ENCODE measurements at regions not wholly inside any gene's neighbourhood (a gene's known extent, or its start where the extent isn't known, plus 50 kb on each side); places are given as distances from the start of the nearest gene placed in this dataset.

DNA sequence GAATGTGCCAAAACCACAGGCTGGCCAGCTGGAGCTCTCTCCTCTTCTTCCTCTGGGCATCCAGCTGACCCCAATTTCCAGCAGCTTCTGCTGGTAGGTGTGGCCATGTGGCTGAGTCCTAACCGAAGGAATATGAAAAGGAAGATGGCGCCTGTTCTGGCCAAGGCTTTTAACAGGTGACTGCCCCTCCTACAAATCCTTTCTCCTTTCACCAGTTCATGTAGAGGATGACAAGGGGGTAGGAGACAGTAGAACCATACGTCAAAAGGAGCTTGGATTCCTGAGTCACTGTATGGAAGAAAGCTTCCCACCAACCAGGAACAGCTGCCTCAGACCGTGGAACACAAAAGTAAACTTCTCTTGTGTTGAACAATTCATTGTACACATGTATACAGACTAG, 316.7 kb upstream of the IGF1R start:
- H3K9me3 ChIP-seq, result no peaks in the 10 kb centered on the region
- WGBS, result 94% methylated on average over 4 of the region's 4 CpGs
- no peak for DNase-seq (ENCODE audit: low spot score in 2 of 2)
- H3K27me3 ChIP-seq, result peaks cover 12% of the 10 kb centered on the region
- no peak overlapping the region for H3K27ac ChIP-seq
- no peak overlapping the region for H3K4me3 ChIP-seq
- no peaks in the 10 kb centered on the region for H3K4me1 ChIP-seq
- TF ChIP-seq POLR2AphosphoS5 (IDR thresholded peaks at IDR 0.05), result no peak
- TF ChIP-seq, protein P1, sequence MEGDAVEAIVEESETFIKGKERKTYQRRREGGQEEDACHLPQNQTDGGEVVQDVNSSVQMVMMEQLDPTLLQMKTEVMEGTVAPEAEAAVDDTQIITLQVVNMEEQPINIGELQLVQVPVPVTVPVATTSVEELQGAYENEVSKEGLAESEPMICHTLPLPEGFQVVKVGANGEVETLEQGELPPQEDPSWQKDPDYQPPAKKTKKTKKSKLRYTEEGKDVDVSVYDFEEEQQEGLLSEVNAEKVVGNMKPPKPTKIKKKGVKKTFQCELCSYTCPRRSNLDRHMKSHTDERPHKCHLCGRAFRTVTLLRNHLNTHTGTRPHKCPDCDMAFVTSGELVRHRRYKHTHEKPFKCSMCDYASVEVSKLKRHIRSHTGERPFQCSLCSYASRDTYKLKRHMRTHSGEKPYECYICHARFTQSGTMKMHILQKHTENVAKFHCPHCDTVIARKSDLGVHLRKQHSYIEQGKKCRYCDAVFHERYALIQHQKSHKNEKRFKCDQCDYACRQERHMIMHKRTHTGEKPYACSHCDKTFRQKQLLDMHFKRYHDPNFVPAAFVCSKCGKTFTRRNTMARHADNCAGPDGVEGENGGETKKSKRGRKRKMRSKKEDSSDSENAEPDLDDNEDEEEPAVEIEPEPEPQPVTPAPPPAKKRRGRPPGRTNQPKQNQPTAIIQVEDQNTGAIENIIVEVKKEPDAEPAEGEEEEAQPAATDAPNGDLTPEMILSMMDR (IDR thresholded peaks at IDR 0.05), result no peak
- TF ChIP-seq POLR2A (IDR thresholded peaks at IDR 0.05), result no peak
- TF ChIP-seq EP300 (IDR thresholded peaks at IDR 0.05), result no peak
- no peaks in the 10 kb centered on the region for H3K36me3 ChIP-seq

DNA sequence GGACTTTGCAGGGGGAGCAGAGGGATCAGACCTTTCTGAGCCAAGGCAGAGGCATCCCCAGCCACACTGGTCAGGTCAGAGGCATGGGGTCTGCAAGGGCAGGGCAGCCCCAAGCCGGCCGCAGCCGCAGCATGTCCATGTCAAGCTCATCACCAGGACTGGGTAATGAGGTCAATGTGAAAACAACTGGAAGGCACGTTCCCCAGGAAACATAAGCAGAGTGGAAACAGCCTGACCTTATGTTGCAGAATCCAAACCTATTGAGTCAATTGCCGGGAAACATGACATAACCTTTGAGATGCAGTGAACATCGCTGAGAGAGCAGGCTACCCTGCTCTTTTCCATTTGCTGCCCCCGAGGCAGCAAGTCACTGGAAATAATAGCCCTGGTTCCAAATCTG, 315.1 kb upstream of the IGF1R start:
- TF ChIP-seq POLR2A (IDR thresholded peaks at IDR 0.05), result no peak
- no peak for TF ChIP-seq POLR2AphosphoS5 (IDR thresholded peaks at IDR 0.05)
- TF ChIP-seq, protein P1 (IDR thresholded peaks at IDR 0.05), result no peak
- no peak for TF ChIP-seq EP300 (IDR thresholded peaks at IDR 0.05)
- Histone ChIP-seq H3K9me3 (no peaks in the 10 kb centered on the region), H3K27ac (no peak overlapping the region), H3K36me3 (no peaks in the 10 kb centered on the region), H3K27me3 (peaks cover 12% of the 10 kb centered on the region), H3K4me1 (no peaks in the 10 kb centered on the region), H3K4me3 (no peak overlapping the region)
- DNase-seq (ENCODE audit: low spot score in 2 of 2), result no peak
- 69% methylated on average over 7 of the region's 7 CpGs for WGBS

DNA sequence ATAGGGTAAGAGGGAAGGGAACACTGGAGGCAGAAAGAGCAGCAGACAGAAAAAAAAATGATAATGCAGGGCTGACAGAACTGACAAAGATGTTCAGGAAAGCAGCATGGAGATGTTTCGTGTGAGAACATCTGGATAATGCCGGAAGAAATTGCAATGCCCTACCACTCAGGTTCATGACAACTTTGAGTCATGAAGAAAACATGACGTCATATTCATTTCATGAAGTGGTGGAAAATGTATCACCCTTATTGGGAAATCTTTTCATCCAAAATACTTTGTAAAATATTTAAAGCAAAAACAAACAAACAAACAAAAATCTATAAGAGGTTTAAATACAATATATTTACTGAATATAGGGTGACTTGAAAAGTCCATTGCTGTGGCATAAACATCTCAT, 305.4 kb upstream of the IGF1R start:
- no peaks in the 10 kb centered on the region for H3K27me3 ChIP-seq
- no peaks in the 10 kb centered on the region for H3K4me1 ChIP-seq
- DNase-seq (ENCODE audit: low spot score in 2 of 2), result no peak
- TF ChIP-seq POLR2A (IDR thresholded peaks at IDR 0.05) (no peak), POLR2AphosphoS5 (IDR thresholded peaks at IDR 0.05) (no peak), EP300 (IDR thresholded peaks at IDR 0.05) (no peak)
- TF ChIP-seq, protein P1 (IDR thresholded peaks at IDR 0.05), result no peak
- no peak overlapping the region for H3K27ac ChIP-seq
- H3K4me3 ChIP-seq, result no peak overlapping the region
- H3K36me3 ChIP-seq, result no peaks in the 10 kb centered on the region
- H3K9me3 ChIP-seq, result no peaks in the 10 kb centered on the region
- WGBS, result 86% methylated on average over 3 of the region's 3 CpGs

DNA sequence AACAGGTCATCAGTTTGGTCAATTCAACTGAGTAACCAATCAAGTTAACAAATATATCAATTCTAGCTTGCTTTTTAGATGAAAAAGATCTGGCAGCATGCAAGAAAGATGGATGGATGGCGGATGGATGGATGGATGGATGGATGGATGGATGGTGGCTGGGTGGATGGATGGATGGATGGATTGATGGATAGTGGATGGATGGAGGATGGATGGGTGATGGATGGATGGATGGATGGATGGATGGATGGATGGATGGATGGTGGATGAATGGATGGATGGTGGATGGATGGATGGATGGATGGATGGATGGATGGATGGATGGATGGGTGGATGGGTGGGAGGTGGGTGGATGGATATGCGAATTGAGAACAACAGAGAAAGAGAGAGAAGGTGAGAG, 303.7 kb upstream of the IGF1R start:
- no peak for TF ChIP-seq POLR2A (IDR thresholded peaks at IDR 0.05)
- TF ChIP-seq, protein P1 (IDR thresholded peaks at IDR 0.05), result no peak
- no peak for TF ChIP-seq EP300 (IDR thresholded peaks at IDR 0.05)
- TF ChIP-seq POLR2AphosphoS5 (IDR thresholded peaks at IDR 0.05), result no peak
- WGBS, result 80% methylated on average over 2 of the region's 2 CpGs
- Histone ChIP-seq H3K9me3 (no peaks in the 10 kb centered on the region), H3K27me3 (no peaks in the 10 kb centered on the region), H3K4me3 (no peak overlapping the region), H3K4me1 (no peaks in the 10 kb centered on the region), H3K27ac (no peak overlapping the region), H3K36me3 (no peaks in the 10 kb centered on the region)
- DNase-seq (ENCODE audit: low spot score in 2 of 2), result no peak

DNA sequence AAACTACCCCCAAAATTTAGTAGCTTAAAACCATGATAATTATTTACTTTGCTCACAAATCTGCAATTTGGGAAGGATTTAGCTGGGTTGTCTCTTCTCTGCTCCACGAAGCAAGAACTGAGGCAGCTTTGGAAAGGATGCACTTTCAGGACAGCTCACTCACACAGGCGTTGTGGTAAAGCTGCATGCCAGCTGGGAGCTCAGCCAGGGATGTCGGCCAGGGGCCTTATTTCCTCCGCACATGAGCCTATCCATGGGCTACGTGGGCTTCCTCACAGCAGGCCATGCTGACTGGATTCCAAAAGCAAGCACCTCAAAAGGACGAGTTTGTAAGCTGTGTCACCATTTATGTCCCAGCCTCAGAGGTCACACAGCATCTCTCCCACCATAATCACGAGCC, 301.3 kb upstream of the IGF1R start:
- H3K27ac ChIP-seq, result no peak overlapping the region
- no peak for DNase-seq (ENCODE audit: low spot score in 2 of 2)
- TF ChIP-seq EP300 (IDR thresholded peaks at IDR 0.05) (no peak), POLR2AphosphoS5 (IDR thresholded peaks at IDR 0.05) (no peak), POLR2A (IDR thresholded peaks at IDR 0.05) (no peak)
- TF ChIP-seq, protein P1 (IDR thresholded peaks at IDR 0.05), result no peak
- WGBS, result 28% methylated on average over 7 of the region's 7 CpGs
- H3K4me3 ChIP-seq, result no peak overlapping the region
- no peaks in the 10 kb centered on the region for H3K27me3 ChIP-seq
- no peaks in the 10 kb centered on the region for H3K4me1 ChIP-seq
- H3K36me3 ChIP-seq, result no peaks in the 10 kb centered on the region
- no peaks in the 10 kb centered on the region for H3K9me3 ChIP-seq

Data from suprapubic skin (tissue), 4 donors.